Brain microvascular endothelial cell (primary cell): ENCODE measurements at regions not wholly inside any gene's neighbourhood (a gene's known extent, or its start where the extent isn't known, plus 50 kb on each side); places are given as distances from the start of the nearest gene placed in this dataset.

Experiments used
- DNase-seq: peaks from one replicate; pipeline ENCODE4 v3.0.0-alpha.2; 2020
- H3K27ac ChIP-seq: fragments of 250-450 bp; sonication (Bioruptor Pico); 2 replicates; pipeline ENCODE4 v1.5.1; 2020; ENCODE audit warnings: mild to moderate bottlenecking, moderate library complexity
- H3K27me3 ChIP-seq: fragments of 250-450 bp; sonication (Bioruptor Pico); replicated peaks from 2 replicates; pipeline ENCODE4 v1.5.1; 2020; ENCODE audit warnings: mild to moderate bottlenecking
- H3K36me3 ChIP-seq: fragments of 250-450 bp; sonication (Bioruptor Pico); replicated peaks from 2 replicates; pipeline ENCODE4 v1.5.1; 2020; ENCODE audit warnings: mild to moderate bottlenecking
- H3K4me3 ChIP-seq: 2 replicates; pipeline ENCODE4 v1.5.1; 2011; ENCODE audit warnings: low read depth, mild to moderate bottlenecking, control low read depth, low read length, moderate library complexity
- in situ Hi-C: cut with HindIII; loops from 2 replicates; pipeline ENCODE4 v1.10.0; 2017; ENCODE audit warnings: low sequenced_read_pairs, low pct_ligation_motif_present
- TF ChIP-seq, protein P1 (sequence below): IDR thresholded peaks from 2 replicates; pipeline ENCODE4 v1.5.1; 2011; ENCODE audit warnings: low read depth, mild to moderate bottlenecking, moderate library complexity, low read length, control low read depth, inconsistent platforms; ENCODE audit errors: missing control alignments

GRCh38 chr11:127888386-127888785 is 699.0 kb downstream of the ETS1 start:
- no peak for DNase-seq
- Histone ChIP-seq H3K36me3 (no peaks in the 10 kb centered on the region), H3K4me3 (no peak overlapping the region), H3K27ac (no peak overlapping the region), H3K27me3 (no peaks in the 10 kb centered on the region)
- TF ChIP-seq, protein P1, sequence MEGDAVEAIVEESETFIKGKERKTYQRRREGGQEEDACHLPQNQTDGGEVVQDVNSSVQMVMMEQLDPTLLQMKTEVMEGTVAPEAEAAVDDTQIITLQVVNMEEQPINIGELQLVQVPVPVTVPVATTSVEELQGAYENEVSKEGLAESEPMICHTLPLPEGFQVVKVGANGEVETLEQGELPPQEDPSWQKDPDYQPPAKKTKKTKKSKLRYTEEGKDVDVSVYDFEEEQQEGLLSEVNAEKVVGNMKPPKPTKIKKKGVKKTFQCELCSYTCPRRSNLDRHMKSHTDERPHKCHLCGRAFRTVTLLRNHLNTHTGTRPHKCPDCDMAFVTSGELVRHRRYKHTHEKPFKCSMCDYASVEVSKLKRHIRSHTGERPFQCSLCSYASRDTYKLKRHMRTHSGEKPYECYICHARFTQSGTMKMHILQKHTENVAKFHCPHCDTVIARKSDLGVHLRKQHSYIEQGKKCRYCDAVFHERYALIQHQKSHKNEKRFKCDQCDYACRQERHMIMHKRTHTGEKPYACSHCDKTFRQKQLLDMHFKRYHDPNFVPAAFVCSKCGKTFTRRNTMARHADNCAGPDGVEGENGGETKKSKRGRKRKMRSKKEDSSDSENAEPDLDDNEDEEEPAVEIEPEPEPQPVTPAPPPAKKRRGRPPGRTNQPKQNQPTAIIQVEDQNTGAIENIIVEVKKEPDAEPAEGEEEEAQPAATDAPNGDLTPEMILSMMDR, result no peak
- in situ Hi-C loops, result no loop called here

DNA sequence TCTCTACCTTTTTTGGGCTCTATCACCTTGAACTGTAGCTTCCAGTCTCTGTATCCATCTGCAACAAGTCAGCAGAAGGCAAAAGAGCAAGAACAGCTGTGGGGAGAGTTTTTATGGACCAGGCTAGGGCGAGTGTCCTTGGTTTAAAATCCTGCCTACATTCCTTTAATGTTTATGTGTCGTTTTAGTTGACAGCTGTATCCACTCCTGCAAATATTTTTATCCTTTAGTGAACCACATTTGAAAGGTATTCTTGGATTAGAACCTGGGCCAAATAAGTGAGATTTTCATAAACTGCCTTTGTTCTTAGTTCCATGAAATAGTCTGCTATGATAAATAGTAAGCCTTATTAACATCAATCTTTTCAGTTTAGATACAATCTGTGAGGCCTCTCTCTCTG is 712.2 kb downstream of the ETS1 start:
- in situ Hi-C loops, result no loop called here
- H3K27me3 ChIP-seq, result no peaks in the 10 kb centered on the region
- H3K27ac ChIP-seq, result no peak overlapping the region
- no peaks in the 10 kb centered on the region for H3K36me3 ChIP-seq
- H3K4me3 ChIP-seq, result no peak overlapping the region
- no peak for DNase-seq
- TF ChIP-seq, protein P1, result no peak

- TF ChIP-seq, protein P1, result no peak
- Histone ChIP-seq H3K27me3 (no peaks in the 10 kb centered on the region), H3K4me3 (no peak overlapping the region), H3K36me3 (no peaks in the 10 kb centered on the region), H3K27ac (no peak overlapping the region)
- no peak for DNase-seq
- in situ Hi-C loops, result no loop called here
Observed at GRCh38 chr11:127873478-127873877, 713.9 kb downstream of the ETS1 start.

DNA sequence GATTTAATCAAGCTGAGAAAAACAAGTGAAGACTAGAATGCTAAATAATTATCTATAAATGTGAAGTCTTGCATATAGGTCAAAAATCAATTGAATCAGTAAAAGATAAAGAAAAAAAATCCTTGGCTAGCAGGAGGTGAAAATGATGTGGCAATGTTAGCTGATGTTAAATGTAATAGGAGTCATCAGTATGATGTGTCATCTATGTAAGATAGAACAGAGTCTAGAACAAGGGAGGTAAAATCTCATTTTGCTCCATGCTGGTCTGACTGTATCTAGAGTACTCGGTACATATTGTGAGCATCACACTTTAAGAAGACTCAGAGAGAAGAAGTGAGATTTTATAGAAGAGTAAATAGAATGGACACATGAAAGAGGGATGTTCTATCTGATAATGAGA is 721.2 kb downstream of the ETS1 start:
- TF ChIP-seq, protein P1, result no peak
- Histone ChIP-seq H3K4me3 (no peak overlapping the region), H3K27me3 (no peaks in the 10 kb centered on the region), H3K36me3 (no peaks in the 10 kb centered on the region), H3K27ac (no peak overlapping the region)
- in situ Hi-C loops, result no loop called here
- DNase-seq, result no peak

DNA sequence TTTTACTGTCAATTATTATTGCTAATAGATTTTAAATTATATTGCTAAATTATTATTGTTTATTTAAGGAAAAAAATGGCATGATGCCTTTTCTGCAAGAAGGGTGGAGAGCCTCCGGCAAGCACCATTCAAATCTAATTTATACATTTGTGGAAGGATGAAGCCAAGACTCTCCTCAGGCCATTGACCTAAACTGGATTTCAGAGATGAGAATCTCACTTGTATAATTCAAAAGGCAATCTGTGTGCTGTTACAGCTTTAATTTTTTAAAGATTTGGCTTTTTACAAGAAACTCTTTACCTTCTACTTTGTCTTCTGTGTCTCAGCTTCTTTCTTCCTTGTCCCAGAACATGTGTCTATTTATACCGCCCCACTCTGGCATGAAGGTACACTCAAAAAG is 722.5 kb downstream of the ETS1 start:
- Histone ChIP-seq H3K27me3 (no peaks in the 10 kb centered on the region), H3K27ac (no peak overlapping the region), H3K36me3 (no peaks in the 10 kb centered on the region), H3K4me3 (no peak overlapping the region)
- DNase-seq, result no peak
- in situ Hi-C loops, result no loop called here
- TF ChIP-seq, protein P1, result no peak

- H3K36me3 ChIP-seq, result no peaks in the 10 kb centered on the region
- H3K27ac ChIP-seq, result no peak overlapping the region
- in situ Hi-C loops, result no loop called here
- TF ChIP-seq, protein P1, result no peak
- H3K27me3 ChIP-seq, result no peaks in the 10 kb centered on the region
- no peak overlapping the region for H3K4me3 ChIP-seq
- DNase-seq, result peak; percentile 35
Observed at GRCh38 chr11:127862406-127862805, 725.0 kb downstream of the ETS1 start.
